Adipocyte (in vitro differentiated cells): ENCODE measurements at regions not wholly inside any gene's neighbourhood (a gene's known extent, or its start where the extent isn't known, plus 50 kb on each side); places are given as distances from the start of the nearest gene placed in this dataset.
"Not testable (repeated sequence)": the region's sequence is repeated elsewhere in the genome, so short reads cannot be mapped to it uniquely, and the experiment has no call there.

Experiments
- DNase-seq: peaks from one replicate; pipeline ENCODE4 v3.0.0-alpha.2; 2015; ENCODE audit warnings: low read depth
- H3K27me3 ChIP-seq: replicated peaks from 2 replicates; pipeline ENCODE4 v1.7.0; 2013; ENCODE audit warnings: mild to moderate bottlenecking, low read length, moderate library complexity; ENCODE audit not compliant: control insufficient read depth, insufficient read depth
- H3K36me3 ChIP-seq: 2 replicates; pipeline ENCODE4 v1.7.0; 2013; ENCODE audit warnings: low read length, mild to moderate bottlenecking, moderate library complexity; ENCODE audit not compliant: control insufficient read depth, insufficient read depth, severe bottlenecking
- H3K4me1 ChIP-seq: 2 replicates; pipeline ENCODE4 v1.7.0; 2013; ENCODE audit warnings: mild to moderate bottlenecking, low read length, moderate library complexity; ENCODE audit not compliant: control insufficient read depth, insufficient read depth
- H3K4me3 ChIP-seq: 2 replicates; pipeline ENCODE4 v1.7.0; 2013; ENCODE audit warnings: mild to moderate bottlenecking, low read length, moderate library complexity
- H3K9ac ChIP-seq: 2 replicates; pipeline ENCODE4 v1.7.0; 2013; ENCODE audit warnings: mild to moderate bottlenecking, low read length, moderate library complexity
- H3K9me3 ChIP-seq: 2 replicates; pipeline ENCODE4 v1.7.0; 2013; ENCODE audit warnings: mild to moderate bottlenecking, low read length, moderate library complexity; ENCODE audit not compliant: control insufficient read depth

- DNase-seq, H3K27me3 ChIP-seq, H3K36me3 ChIP-seq, H3K4me1 ChIP-seq, H3K4me3 ChIP-seq, H3K9ac ChIP-seq: not testable (repeated sequence)
- H3K9me3 ChIP-seq = peaks cover 28% of the 10 kb centered on the region
These were observed 64.5 kb upstream of the HTR1E start for GRCh38 chr6:86872810-86873209.

- no peaks in the 10 kb centered on the region for H3K4me1 ChIP-seq
- H3K9me3 ChIP-seq = peaks cover 28% of the 10 kb centered on the region
- H3K36me3 ChIP-seq = no peaks in the 10 kb centered on the region
- H3K4me3 ChIP-seq = no peak overlapping the region
- no peaks in the 10 kb centered on the region for H3K27me3 ChIP-seq
- DNase-seq = peak; percentile 25
- no peak overlapping the region for H3K9ac ChIP-seq
These were observed 65.6 kb upstream of the HTR1E start for GRCh38 chr6:86871681-86872080.

- Histone ChIP-seq H3K4me3 (no peak overlapping the region), H3K27me3 (no peaks in the 10 kb centered on the region), H3K9me3 (peaks cover 28% of the 10 kb centered on the region), H3K36me3 (no peaks in the 10 kb centered on the region), H3K4me1 (no peaks in the 10 kb centered on the region), H3K9ac (no peak overlapping the region)
- no peak for DNase-seq
These were observed 67.8 kb upstream of the HTR1E start for GRCh38 chr6:86869500-86869899.

- Histone ChIP-seq H3K36me3 (no peaks in the 10 kb centered on the region), H3K9me3 (no peaks in the 10 kb centered on the region), H3K4me3 (no peak overlapping the region), H3K9ac (no peak overlapping the region), H3K27me3 (no peaks in the 10 kb centered on the region), H3K4me1 (no peaks in the 10 kb centered on the region)
- no peak for DNase-seq
These were observed 77.8 kb upstream of the HTR1E start for GRCh38 chr6:86859513-86859912.

GRCh38 chr6:86858970-86859369 lies 78.4 kb upstream of the HTR1E start:
- DNase-seq = no peak
- Histone ChIP-seq H3K36me3 (no peaks in the 10 kb centered on the region), H3K4me1 (no peaks in the 10 kb centered on the region), H3K4me3 (no peak overlapping the region), H3K9me3 (no peaks in the 10 kb centered on the region), H3K9ac (no peak overlapping the region), H3K27me3 (no peaks in the 10 kb centered on the region)

- Histone ChIP-seq H3K4me1 (no peaks in the 10 kb centered on the region), H3K9ac (no peak overlapping the region), H3K4me3 (no peak overlapping the region), H3K9me3 (no peaks in the 10 kb centered on the region), H3K36me3 (no peaks in the 10 kb centered on the region), H3K27me3 (no peaks in the 10 kb centered on the region)
- no peak for DNase-seq
These were observed 79.5 kb upstream of the HTR1E start for GRCh38 chr6:86857783-86858182.

- Histone ChIP-seq H3K36me3 (no peaks in the 10 kb centered on the region), H3K4me1 (no peaks in the 10 kb centered on the region), H3K9ac (no peak overlapping the region), H3K9me3 (no peaks in the 10 kb centered on the region), H3K27me3 (no peaks in the 10 kb centered on the region), H3K4me3 (no peak overlapping the region)
- peak; percentile 73 for DNase-seq
These were observed 80.3 kb upstream of the HTR1E start for GRCh38 chr6:86856937-86857563.

GRCh38 chr6:86856379-86856778 lies 80.9 kb upstream of the HTR1E start:
- Histone ChIP-seq H3K27me3 (no peaks in the 10 kb centered on the region), H3K9ac (no peak overlapping the region), H3K4me1 (no peaks in the 10 kb centered on the region), H3K4me3 (no peak overlapping the region), H3K9me3 (no peaks in the 10 kb centered on the region), H3K36me3 (no peaks in the 10 kb centered on the region)
- DNase-seq = no peak

- Histone ChIP-seq H3K9ac (no peak overlapping the region), H3K36me3 (no peaks in the 10 kb centered on the region), H3K27me3 (no peaks in the 10 kb centered on the region), H3K9me3 (no peaks in the 10 kb centered on the region), H3K4me1 (no peaks in the 10 kb centered on the region), H3K4me3 (no peak overlapping the region)
- no peak for DNase-seq
These were observed 88.3 kb upstream of the HTR1E start for GRCh38 chr6:86848986-86849385.

- H3K4me1 ChIP-seq = no peaks in the 10 kb centered on the region
- H3K36me3 ChIP-seq = no peaks in the 10 kb centered on the region
- no peak for DNase-seq
- H3K9me3 ChIP-seq = no peaks in the 10 kb centered on the region
- no peak overlapping the region for H3K4me3 ChIP-seq
- H3K9ac ChIP-seq = no peak overlapping the region
- no peaks in the 10 kb centered on the region for H3K27me3 ChIP-seq
These were observed 104.6 kb upstream of the HTR1E start for GRCh38 chr6:86832686-86833085.

GRCh38 chr6:86825436-86825835 lies 111.9 kb upstream of the HTR1E start:
- Histone ChIP-seq H3K4me3 (no peak overlapping the region), H3K4me1 (no peaks in the 10 kb centered on the region), H3K9me3 (no peaks in the 10 kb centered on the region), H3K36me3 (no peaks in the 10 kb centered on the region), H3K9ac (no peak overlapping the region), H3K27me3 (no peaks in the 10 kb centered on the region)
- no peak for DNase-seq

GRCh38 chr6:86822747-86823146 lies 114.6 kb upstream of the HTR1E start:
- H3K36me3 ChIP-seq = no peaks in the 10 kb centered on the region
- no peaks in the 10 kb centered on the region for H3K4me1 ChIP-seq
- no peak for DNase-seq
- no peak overlapping the region for H3K4me3 ChIP-seq
- H3K9ac ChIP-seq = no peak overlapping the region
- H3K9me3 ChIP-seq = no peaks in the 10 kb centered on the region
- H3K27me3 ChIP-seq = no peaks in the 10 kb centered on the region
